H1 (cell line): ENCODE measurements at regions not wholly inside any gene's neighbourhood (a gene's known extent, or its start where the extent isn't known, plus 50 kb on each side); places are given as distances from the start of the nearest gene placed in this dataset.

ENCODE experiments used
- CTCF ChIA-PET: fragments of 300-600 bp; sonication (Branson Sonifier 250); formaldehyde crosslinking; loops from one replicate; lab custom pipeline; 2021; ENCODE audit not compliant: partially characterized antibody; lab: Charles Lee
- POLR2A ChIA-PET: fragments of 300-600 bp; sonication (Branson Sonifier 250); formaldehyde crosslinking; loops from one replicate; lab custom pipeline; 2021; ENCODE audit warnings: inconsistent platforms; ENCODE audit not compliant: partially characterized antibody; lab: Charles Lee
- DNase-seq, 2 experiments: peaks; one replicate each; pipeline versions ENCODE4 v3.0.0 to v3.0.0-alpha.2; 2010 to 2022; ENCODE audit warnings: low spot score in 2 of 2, low read depth in 1 of 2, mixed read lengths in 1 of 2
- FAIRE-seq: peaks from 2 replicates; lab custom pipeline; 2011; peaks lifted over from hg19 to GRCh38; lab: Jason Lieb, UNC
- H2AFZ ChIP-seq: 2 replicates; pipeline ENCODE4 v1.8.1; 2012; ENCODE audit warnings: low read length, inconsistent platforms
- H2AK5ac ChIP-seq: 2 replicates; pipeline ENCODE4 v1.6.1; 2013; ENCODE audit warnings: low read depth, low read length
- H2BK120ac ChIP-seq: replicated peaks from 2 replicates; pipeline ENCODE3; 2013; ENCODE audit warnings: low read depth, low read length, inconsistent platforms
- H2BK12ac ChIP-seq: 2 replicates; pipeline ENCODE4 v1.6.1; 2013; ENCODE audit warnings: low read depth, low read length
- H2BK15ac ChIP-seq: 2 replicates; pipeline ENCODE4 v1.6.1; 2013; ENCODE audit warnings: low read length
- H2BK20ac ChIP-seq: 2 replicates; pipeline ENCODE4 v1.6.1; 2013; ENCODE audit warnings: low read length
- H2BK5ac ChIP-seq: 2 replicates; pipeline ENCODE4 v1.6.1; 2013; ENCODE audit warnings: low read depth, low read length
- H3K14ac ChIP-seq: 2 replicates; pipeline ENCODE4 v1.6.1; 2013; ENCODE audit warnings: inconsistent platforms; ENCODE audit not compliant: insufficient read length
- H3K18ac ChIP-seq: 2 replicates; pipeline ENCODE4 v1.6.1; 2013; ENCODE audit warnings: low read length; ENCODE audit errors: extremely low read depth
- H3K23ac ChIP-seq: 2 replicates; pipeline ENCODE4 v1.6.1; 2013; ENCODE audit warnings: inconsistent platforms; ENCODE audit not compliant: insufficient read length
- H3K23me2 ChIP-seq: 2 replicates; pipeline ENCODE4 v1.6.1; 2013; ENCODE audit warnings: low read depth, low read length
- H3K27ac ChIP-seq: 2 replicates; pipeline ENCODE4 v1.6.1; 2011; ENCODE audit warnings: low read depth, low read length, inconsistent platforms
- H3K27me3 ChIP-seq, 4 experiments: replicated peaks in 1 of 4; 1 replicate in 1 of 4; 2 replicates in 3 of 4; pipeline versions ENCODE4 v1.6.1 to v1.8.1; 2011 to 2013; ENCODE audit warnings: low read length in 3 of 4, mild to moderate bottlenecking in 3 of 4, inconsistent platforms in 2 of 4, mixed read lengths in 2 of 4, moderate library complexity in 1 of 4; ENCODE audit not compliant: control insufficient read depth in 3 of 4, insufficient read depth in 3 of 4; ENCODE audit errors: extremely low read depth in 1 of 4
- H3K36me3 ChIP-seq, 4 experiments: 2 replicates each; pipeline versions ENCODE4 v1.6.1 to v1.8.1; 2011 to 2013; ENCODE audit warnings: mild to moderate bottlenecking in 4 of 4, low read length in 3 of 4, moderate library complexity in 2 of 4, control low read depth in 1 of 4, inconsistent platforms in 1 of 4; ENCODE audit not compliant: insufficient read depth in 4 of 4, control insufficient read depth in 2 of 4
- H3K4ac ChIP-seq: replicated peaks from 2 replicates; pipeline ENCODE3; 2013; ENCODE audit warnings: low read length, low read depth, mixed read lengths, inconsistent platforms; ENCODE audit not compliant: insufficient read length
- H3K4me1 ChIP-seq, 4 experiments: replicated peaks in 1 of 4; 1 replicate in 1 of 4; 2 replicates in 3 of 4; pipeline versions ENCODE4 v1.6.1 to v1.8.1; 2011 to 2013; ENCODE audit warnings: low read length in 3 of 4, inconsistent platforms in 2 of 4, mixed read lengths in 1 of 4; ENCODE audit not compliant: insufficient read depth in 4 of 4, control insufficient read depth in 3 of 4
- H3K4me2 ChIP-seq, 2 experiments: 2 replicates each; pipeline versions ENCODE4 v1.6.1 to v1.8.1; 2011 to 2013; ENCODE audit warnings: low read depth in 2 of 2, low read length in 2 of 2, control low read depth in 1 of 2, inconsistent platforms in 1 of 2, mild to moderate bottlenecking in 1 of 2; ENCODE audit not compliant: insufficient read depth in 1 of 2
- H3K4me3 ChIP-seq, 4 experiments: fragments of 200-600, 300-600 bp in 1 of 4; sonication (generic), shearing (Covaris generic), sonication (Bioruptor Twin) in 1 of 4; 2 replicates each; pipeline versions ENCODE4 v1.5.1 to v1.8.1; 2011 to 2016; ENCODE audit warnings: low read length in 4 of 4, low read depth in 3 of 4, control low read depth in 2 of 4, inconsistent platforms in 2 of 4, mild to moderate bottlenecking in 2 of 4, mixed read lengths in 1 of 4, moderate library complexity in 1 of 4; ENCODE audit not compliant: insufficient read depth in 2 of 4; ENCODE audit errors: extremely low read depth in 1 of 4
- H3K56ac ChIP-seq: replicated peaks from 2 replicates; pipeline ENCODE3; 2013; ENCODE audit warnings: low read depth, mild to moderate bottlenecking, mixed read lengths, low read length, inconsistent platforms; ENCODE audit not compliant: insufficient read length
- H3K79me1 ChIP-seq: 2 replicates; pipeline ENCODE4 v1.6.1; 2013; ENCODE audit warnings: low read depth, low read length, control low read depth
- H3K79me2 ChIP-seq, 2 experiments: 2 replicates each; pipeline versions ENCODE4 v1.6.1 to v1.8.1; 2012 to 2013; ENCODE audit warnings: low read length in 2 of 2, mild to moderate bottlenecking in 2 of 2, inconsistent platforms in 1 of 2; ENCODE audit not compliant: insufficient read depth in 2 of 2, control insufficient read depth in 1 of 2
- H3K9ac ChIP-seq, 4 experiments: replicated peaks in 1 of 4; 1 replicate in 1 of 4; 2 replicates in 3 of 4; pipeline versions ENCODE4 v1.6.1 to v1.8.1; 2011 to 2013; ENCODE audit warnings: low read depth in 3 of 4, low read length in 3 of 4, control low read depth in 2 of 4, mild to moderate bottlenecking in 2 of 4, moderate library complexity in 2 of 4, inconsistent platforms in 1 of 4; ENCODE audit errors: extremely low read depth in 1 of 4
- H3K9me3 ChIP-seq, 2 experiments: 2 replicates each; pipeline versions ENCODE4 v1.6.1 to v1.8.1; 2012 to 2013; ENCODE audit warnings: mild to moderate bottlenecking in 2 of 2, moderate library complexity in 2 of 2, control low read depth in 1 of 2, inconsistent platforms in 1 of 2, low read depth in 1 of 2, low read length in 1 of 2, mixed read lengths in 1 of 2; ENCODE audit not compliant: insufficient read depth in 2 of 2
- H4K20me1 ChIP-seq, 2 experiments: replicated peaks in 1 of 2; 2 replicates each; pipeline versions ENCODE3 to v1.8.1; 2011 to 2013; ENCODE audit warnings: inconsistent platforms in 2 of 2, low read length in 2 of 2, mild to moderate bottlenecking in 1 of 2; ENCODE audit not compliant: insufficient read depth in 2 of 2, control insufficient read depth in 1 of 2
- H4K5ac ChIP-seq: 2 replicates; pipeline ENCODE4 v1.6.1; 2013; ENCODE audit warnings: low read length, low read depth, mixed read lengths, inconsistent platforms; ENCODE audit not compliant: insufficient read length
- H4K8ac ChIP-seq: 2 replicates; pipeline ENCODE4 v1.8.0; 2013; ENCODE audit warnings: mild to moderate bottlenecking, moderate library complexity, low read length, inconsistent platforms; ENCODE audit not compliant: insufficient read depth; ENCODE audit errors: extremely low read depth
- H4K91ac ChIP-seq: replicated peaks from 2 replicates; pipeline ENCODE3; 2013; ENCODE audit warnings: low read length, mixed read lengths, inconsistent platforms; ENCODE audit not compliant: insufficient read length
- BRCA1 ChIP-seq: IDR thresholded peaks from 2 replicates; pipeline ENCODE4 v1.6.1; 2012; ENCODE audit warnings: low read depth, low read length, improper control_type of control experiment
- CEBPB ChIP-seq: IDR thresholded peaks from 2 replicates; pipeline ENCODE4 v1.6.1; 2012; ENCODE audit warnings: low read depth, low read length
- CTBP2 ChIP-seq: IDR thresholded peaks from 2 replicates; pipeline ENCODE4 v1.7.0; 2011; ENCODE audit warnings: borderline replicate concordance, mild to moderate bottlenecking, moderate library complexity, mixed read lengths, low read length; ENCODE audit not compliant: insufficient read depth, insufficient read length
- EGR1 ChIP-seq: IDR thresholded peaks from 2 replicates; pipeline ENCODE4 v1.6.1; 2011; ENCODE audit warnings: low read depth, low read length, borderline replicate concordance
- JUN ChIP-seq: IDR thresholded peaks from 2 replicates; pipeline ENCODE4 v1.6.1; 2011; ENCODE audit warnings: low read depth, mild to moderate bottlenecking, improper control_type of control experiment, low read length
- JUND ChIP-seq: IDR thresholded peaks from 2 replicates; pipeline ENCODE4 v1.6.1; 2011; ENCODE audit warnings: mild to moderate bottlenecking, improper control_type of control experiment, low read length
- KDM4A ChIP-seq: IDR thresholded peaks from one replicate; pipeline ENCODE4 v1.7.1; 2012; ENCODE audit warnings: low read depth, mild to moderate bottlenecking, moderate library complexity, low read length, inconsistent platforms; ENCODE audit not compliant: severe bottlenecking
- POLR2A ChIP-seq, 2 experiments: IDR thresholded peaks; 1 replicate in 1 of 2; 2 replicates in 1 of 2; pipeline ENCODE4 v1.6.1; 2011; ENCODE audit warnings: low read depth in 2 of 2, low read length in 2 of 2, mild to moderate bottlenecking in 2 of 2; ENCODE audit errors: control extremely low read depth in 1 of 2
- RAD21 ChIP-seq, 2 experiments: IDR thresholded peaks in 1 of 2; conservative IDR thresholded peaks in 1 of 2; 2 replicates each; pipeline ENCODE4 v1.6.1; 2011; ENCODE audit warnings: low read depth in 2 of 2, low read length in 2 of 2, improper control_type of control experiment in 1 of 2, inconsistent platforms in 1 of 2, mild to moderate bottlenecking in 1 of 2, moderate library complexity in 1 of 2
- SIRT6 ChIP-seq: IDR thresholded peaks from one replicate; pipeline ENCODE4 v1.7.1; 2012; ENCODE audit warnings: low read length, inconsistent platforms
- TCF12 ChIP-seq: IDR thresholded peaks from 2 replicates; pipeline ENCODE4 v1.6.1; 2011; ENCODE audit warnings: low read depth, mild to moderate bottlenecking, low read length
- USF2 ChIP-seq: IDR thresholded peaks from 2 replicates; pipeline ENCODE4 v1.6.1; 2011; ENCODE audit warnings: low read length, improper control_type of control experiment
- WGBS, 2 experiments: shearing (Covaris generic) in 1 of 2; methylation state at CpG; one replicate each; pipeline versions ENCODE4 v1.1.6 to v1.1.7; 2013 to 2015; ENCODE audit warnings: low lambda C conversion rate in 2 of 2, mixed read lengths in 2 of 2, inconsistent platforms in 1 of 2, low coverage in 1 of 2, missing lambda C conversion rate in 1 of 2; ENCODE audit not compliant: insufficient replicate concordance in 2 of 2, insufficient coverage in 1 of 2, insufficient read length in 1 of 2; ENCODE audit errors: extremely low coverage in 1 of 2, missing lambda C conversion rate in 1 of 2; 5-methylcytosine and 5-hydroxymethylcytosine counted together

- no peak overlapping the region for H3K4me3 ChIP-seq
- H3K27me3 ChIP-seq: no peaks in the 10 kb centered on the region
- no peaks in the 10 kb centered on the region for H3K9me3 ChIP-seq
- H3K14ac ChIP-seq: no peak overlapping the region
- no peaks in the 10 kb centered on the region for H3K79me2 ChIP-seq
- H3K4me2 ChIP-seq: no peak overlapping the region
- H4K20me1 ChIP-seq: no peaks in the 10 kb centered on the region
- no peak overlapping the region for H3K23ac ChIP-seq
- H3K56ac ChIP-seq: no peak overlapping the region
- no peaks in the 10 kb centered on the region for H3K36me3 ChIP-seq
- no peak overlapping the region for H4K91ac ChIP-seq
- H3K9ac ChIP-seq: no peak overlapping the region
- no peak overlapping the region for H3K27ac ChIP-seq
- no peak overlapping the region for H3K4ac ChIP-seq
- WGBS, 2 experiments: 98% methylated on average over 6 of the region's 6 CpGs; no CpG with 5 or more reads in 1 of the 2 experiments
- no peak overlapping the region for H3K18ac ChIP-seq
- no peak overlapping the region for H2AK5ac ChIP-seq
- H2BK15ac ChIP-seq: no peak overlapping the region
- no peak overlapping the region for H2BK5ac ChIP-seq
- no peak overlapping the region for H4K8ac ChIP-seq
- no peak for TF ChIP-seq CEBPB
- TF ChIP-seq TCF12: no peak
- no peak for TF ChIP-seq JUN
- TF ChIP-seq CTBP2: no peak
- no peak for TF ChIP-seq USF2
- TF ChIP-seq EGR1: no peak
- no peak for TF ChIP-seq RAD21 (IDR thresholded peaks at IDR 0.05 in 1 of 2, conservative IDR thresholded peaks at IDR 0.05 in 1 of 2; ENCODE audit: low read depth in 2 of 2, low read length in 2 of 2)
- TF ChIP-seq SIRT6: no peak
- TF ChIP-seq POLR2A (IDR thresholded peaks at IDR 0.05; ENCODE audit: control extremely low read depth in 1 of 2, low read depth in 2 of 2, low read length in 2 of 2): no peak
- TF ChIP-seq BRCA1: no peak
- no peak for TF ChIP-seq JUND
- no peak for TF ChIP-seq KDM4A
- TF ChIP-seq, all 59 proteins: peak for 0
- no peak for DNase-seq
- Histone ChIP-seq H2AFZ (no peak overlapping the region), H2BK120ac (no peak overlapping the region), H2BK20ac (no peak overlapping the region), H4K5ac (no peak overlapping the region), H3K79me1 (no peaks in the 10 kb centered on the region), H3K4me1 (no peaks in the 10 kb centered on the region), H2BK12ac (no peak overlapping the region), H3K23me2 (no peaks in the 10 kb centered on the region)
- ChIA-PET POLR2A (interaction anchor here (1.0 kb wide), 1 partner anchor 13 kb away, joined by 3 read pairs; no protein-coding TSS in a partner anchor), CTCF (interaction anchor here (1.7 kb wide), 1 partner anchor 10 kb away, joined by 6 read pairs; no protein-coding TSS in a partner anchor)
- no peak for FAIRE-seq
Measured at GRCh38 chrX:129125122-129125914, 398.0 kb downstream of the SMARCA1 start.
